Tibial artery (tissue), 4 donors: ENCODE measurements at regions not wholly inside any gene's neighbourhood (a gene's known extent, or its start where the extent isn't known, plus 50 kb on each side); places are given as distances from the start of the nearest gene placed in this dataset.

Experiments used
- DNase-seq, 2 donors: peaks; one replicate each; pipeline ENCODE4 v3.0.0-alpha.2; 2019
- H3K27ac ChIP-seq, 2 donors: fragments of 200-600 bp; sonication (generic) in 1 of 2; 1 replicate in 1 of 2; 2 replicates in 1 of 2; pipeline ENCODE4 v1.5.1; 2018 to 2019; ENCODE audit warnings: mild to moderate bottlenecking in 1 of 2
- H3K27me3 ChIP-seq, 2 donors: fragments of 200-600 bp; sonication (generic) in 1 of 2; one replicate each; pipeline versions ENCODE4 v1.5.1 to v1.6.0; 2016 to 2019
- H3K36me3 ChIP-seq, 3 donors: fragments of 200-600 bp; sonication (generic) in 2 of 3; one replicate each; pipeline ENCODE4 v1.5.1; 2016 to 2019; ENCODE audit warnings: mild to moderate bottlenecking in 2 of 3
- H3K4me1 ChIP-seq, 4 donors: fragments of 200-600 bp; sonication (generic) in 2 of 4; 1 replicate in 3 of 4; 2 replicates in 1 of 4; pipeline ENCODE4 v1.5.1; 2016 to 2019
- H3K4me3 ChIP-seq, 2 donors: fragments of 200-600 bp; sonication (generic) in 1 of 2; 1 replicate in 1 of 2; 2 replicates in 1 of 2; pipeline ENCODE4 v1.5.1; 2018 to 2019; ENCODE audit warnings: mild to moderate bottlenecking in 2 of 2
- H3K9me3 ChIP-seq, 3 donors: fragments of 200-600 bp; sonication (generic) in 1 of 3; one replicate each; pipeline ENCODE4 v1.5.1; 2016 to 2019
- CTCF ChIP-seq, 2 experiments: fragments of 200-600 bp in 1 of 2; fragments of 450-650 bp in 1 of 2; IDR thresholded peaks; one replicate each; pipeline ENCODE4 v1.5.1; 2017 to 2019; ENCODE audit warnings: antibody characterized with exemption in 2 of 2, mild to moderate bottlenecking in 1 of 2, moderate library complexity in 1 of 2
- intact Hi-C: fragments of 100-400 bp; cut with DNase I; formaldehyde crosslinking; loops from one replicate; pipeline ENCODE4 v1.15.0; 2023; ENCODE audit warnings: low total_unique reads

GRCh38 chr18:45456090-45457021 is 158.9 kb upstream of the SLC14A2 start:
- DNase-seq, result peak in 1 of 2 donors; percentile 51
- H3K36me3 ChIP-seq, result no peaks in the 10 kb centered on the region
- no peaks in the 10 kb centered on the region for H3K4me1 ChIP-seq
- no peak overlapping the region for H3K4me3 ChIP-seq
- no peaks in the 10 kb centered on the region for H3K9me3 ChIP-seq
- no peak overlapping the region for H3K27ac ChIP-seq
- intact Hi-C loops, result no loop called here
- TF ChIP-seq CTCF (IDR thresholded peaks at IDR 0.05), result no peak
- no peaks in the 10 kb centered on the region for H3K27me3 ChIP-seq

GRCh38 chr18:45458033-45458432 is 157.2 kb upstream of the SLC14A2 start:
- intact Hi-C loops, result no loop called here
- no peaks in the 10 kb centered on the region for H3K4me1 ChIP-seq

GRCh38 chr18:45462179-45462578 is 153.1 kb upstream of the SLC14A2 start:
- Histone ChIP-seq H3K27ac (no peak overlapping the region), H3K9me3 (no peaks in the 10 kb centered on the region), H3K27me3 (no peaks in the 10 kb centered on the region), H3K36me3 (no peaks in the 10 kb centered on the region), H3K4me3 (no peak overlapping the region), H3K4me1 (no peaks in the 10 kb centered on the region)
- intact Hi-C loops, result no loop called here
- no peak for TF ChIP-seq CTCF (IDR thresholded peaks at IDR 0.05)
- DNase-seq, result no peak

More at GRCh38 chr18:45458033-45458432, 157.2 kb upstream of the SLC14A2 start:
- no peak for DNase-seq
- no peak overlapping the region for H3K27ac ChIP-seq
- no peaks in the 10 kb centered on the region for H3K9me3 ChIP-seq
- no peak overlapping the region for H3K4me3 ChIP-seq
- H3K27me3 ChIP-seq, result no peaks in the 10 kb centered on the region
- no peaks in the 10 kb centered on the region for H3K36me3 ChIP-seq
- no peak for TF ChIP-seq CTCF (IDR thresholded peaks at IDR 0.05)

GRCh38 chr18:45463451-45463850 is 151.8 kb upstream of the SLC14A2 start:
- DNase-seq, result no peak
- TF ChIP-seq CTCF (IDR thresholded peaks at IDR 0.05), result no peak
- no peaks in the 10 kb centered on the region for H3K9me3 ChIP-seq
- no peaks in the 10 kb centered on the region for H3K36me3 ChIP-seq
- intact Hi-C loops, result no loop called here
- no peaks in the 10 kb centered on the region for H3K4me1 ChIP-seq
- H3K4me3 ChIP-seq, result no peak overlapping the region
- no peak overlapping the region for H3K27ac ChIP-seq
- H3K27me3 ChIP-seq, result no peaks in the 10 kb centered on the region

GRCh38 chr18:45464619-45465018 is 150.7 kb upstream of the SLC14A2 start:
- no peak for DNase-seq
- intact Hi-C loops, result no loop called here
- Histone ChIP-seq H3K4me1 (no peaks in the 10 kb centered on the region), H3K4me3 (no peak overlapping the region), H3K27ac (no peak overlapping the region), H3K36me3 (no peaks in the 10 kb centered on the region), H3K9me3 (no peaks in the 10 kb centered on the region), H3K27me3 (no peaks in the 10 kb centered on the region)
- TF ChIP-seq CTCF (IDR thresholded peaks at IDR 0.05), result no peak
